ENCODE measurements at regions not wholly inside any gene's neighbourhood (a gene's known extent, or its start where the extent isn't known, plus 50 kb on each side); places are given as distances from the start of the nearest gene placed in this dataset.
"Not testable (repeated sequence)": the region's sequence is repeated elsewhere in the genome, so short reads cannot be mapped to it uniquely, and the experiment has no call there.

DNA sequence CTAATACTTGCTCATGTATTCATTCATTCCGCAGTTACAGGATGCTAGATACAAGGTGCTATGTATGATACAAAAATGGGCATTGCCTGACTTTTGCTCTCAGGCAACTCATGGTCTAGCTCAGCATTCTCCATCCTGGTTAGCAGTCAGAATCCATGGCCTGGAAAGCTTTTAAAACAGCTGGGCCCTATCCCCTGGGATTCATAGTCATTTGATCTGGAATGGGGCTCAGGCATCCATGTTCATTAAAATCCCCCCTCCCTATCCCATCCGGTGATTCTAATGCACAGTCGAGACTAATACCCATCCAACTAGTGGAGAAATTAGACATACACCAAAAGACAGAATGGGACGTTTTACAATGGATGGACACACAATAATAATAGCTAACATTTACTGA is 104.1 kb upstream of the TMEM132E start:
- TF ChIP-seq, protein P1, sequence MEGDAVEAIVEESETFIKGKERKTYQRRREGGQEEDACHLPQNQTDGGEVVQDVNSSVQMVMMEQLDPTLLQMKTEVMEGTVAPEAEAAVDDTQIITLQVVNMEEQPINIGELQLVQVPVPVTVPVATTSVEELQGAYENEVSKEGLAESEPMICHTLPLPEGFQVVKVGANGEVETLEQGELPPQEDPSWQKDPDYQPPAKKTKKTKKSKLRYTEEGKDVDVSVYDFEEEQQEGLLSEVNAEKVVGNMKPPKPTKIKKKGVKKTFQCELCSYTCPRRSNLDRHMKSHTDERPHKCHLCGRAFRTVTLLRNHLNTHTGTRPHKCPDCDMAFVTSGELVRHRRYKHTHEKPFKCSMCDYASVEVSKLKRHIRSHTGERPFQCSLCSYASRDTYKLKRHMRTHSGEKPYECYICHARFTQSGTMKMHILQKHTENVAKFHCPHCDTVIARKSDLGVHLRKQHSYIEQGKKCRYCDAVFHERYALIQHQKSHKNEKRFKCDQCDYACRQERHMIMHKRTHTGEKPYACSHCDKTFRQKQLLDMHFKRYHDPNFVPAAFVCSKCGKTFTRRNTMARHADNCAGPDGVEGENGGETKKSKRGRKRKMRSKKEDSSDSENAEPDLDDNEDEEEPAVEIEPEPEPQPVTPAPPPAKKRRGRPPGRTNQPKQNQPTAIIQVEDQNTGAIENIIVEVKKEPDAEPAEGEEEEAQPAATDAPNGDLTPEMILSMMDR (IDR thresholded peaks at IDR 0.05; ENCODE audit: low read depth, low read length), result no peak
- H3K4me3 ChIP-seq (ENCODE audit: low read depth, low read length), result no peak overlapping the region

DNA sequence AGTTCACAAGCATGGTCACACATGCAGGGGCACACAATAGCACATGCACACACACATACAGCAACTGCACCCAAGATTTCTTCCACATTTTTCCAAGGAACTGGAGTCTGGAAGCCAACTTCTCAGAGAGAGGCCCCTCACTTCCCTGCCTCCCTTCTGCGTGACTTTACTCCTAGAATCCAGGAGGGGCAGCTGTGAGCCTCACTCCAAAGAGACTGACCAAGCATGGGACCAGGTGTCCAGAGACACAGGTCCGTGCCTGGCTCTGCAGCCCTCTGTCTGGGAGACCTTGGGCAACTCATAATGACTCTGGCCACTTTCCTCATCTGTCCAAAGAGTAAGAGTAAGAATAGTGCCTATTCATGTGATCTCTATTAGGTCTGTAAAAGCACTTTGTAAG is 104.7 kb upstream of the TMEM132E start:
- H3K4me3 ChIP-seq (ENCODE audit: low read depth, low read length), result no peak overlapping the region
- TF ChIP-seq, protein P1 (IDR thresholded peaks at IDR 0.05; ENCODE audit: low read depth, low read length), result no peak

DNA sequence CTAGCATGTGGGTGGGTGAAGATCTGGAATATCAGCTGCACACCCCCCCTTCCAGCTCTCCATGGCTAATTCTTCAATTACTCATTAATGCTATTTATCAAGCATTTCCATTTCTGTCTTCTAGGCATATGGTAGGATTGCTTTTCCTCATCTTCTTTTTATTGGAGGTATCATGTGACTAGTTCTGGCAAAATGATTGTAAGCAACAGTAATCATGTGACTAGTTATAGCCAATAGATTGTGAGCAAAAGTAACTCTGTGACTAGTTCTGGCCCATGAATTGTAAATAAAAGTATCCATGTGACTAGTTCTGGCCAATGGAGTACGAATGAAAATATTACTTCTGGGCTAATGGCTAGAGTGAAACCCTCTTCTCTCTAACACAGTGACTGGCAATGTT is 107.0 kb upstream of the TMEM132E start:
- TF ChIP-seq, protein P1 (IDR thresholded peaks at IDR 0.05; ENCODE audit: low read depth, low read length), result no peak
- no peak overlapping the region for H3K4me3 ChIP-seq (ENCODE audit: low read depth, low read length)

DNA sequence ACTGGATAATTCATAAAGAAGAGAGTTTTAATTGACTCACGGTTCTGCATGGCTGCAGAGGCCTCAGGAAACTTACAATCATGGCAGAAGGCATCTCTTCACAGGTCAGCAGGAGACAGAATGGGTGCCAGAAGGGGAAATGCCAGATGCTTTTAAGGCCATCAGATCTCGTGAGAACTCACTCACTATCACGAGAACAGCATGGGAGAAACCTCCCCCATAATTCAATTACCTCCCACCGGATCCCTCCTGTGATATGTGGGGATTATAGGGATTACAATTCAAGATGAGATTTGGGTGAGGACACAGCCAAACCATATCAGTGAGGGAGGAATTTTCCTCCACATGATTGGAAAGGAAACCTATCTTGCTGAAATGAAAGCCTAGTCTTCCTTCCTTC is 108.1 kb upstream of the TMEM132E start:
- H3K4me3 ChIP-seq (ENCODE audit: low read depth, low read length), result not testable (repeated sequence)

DNA sequence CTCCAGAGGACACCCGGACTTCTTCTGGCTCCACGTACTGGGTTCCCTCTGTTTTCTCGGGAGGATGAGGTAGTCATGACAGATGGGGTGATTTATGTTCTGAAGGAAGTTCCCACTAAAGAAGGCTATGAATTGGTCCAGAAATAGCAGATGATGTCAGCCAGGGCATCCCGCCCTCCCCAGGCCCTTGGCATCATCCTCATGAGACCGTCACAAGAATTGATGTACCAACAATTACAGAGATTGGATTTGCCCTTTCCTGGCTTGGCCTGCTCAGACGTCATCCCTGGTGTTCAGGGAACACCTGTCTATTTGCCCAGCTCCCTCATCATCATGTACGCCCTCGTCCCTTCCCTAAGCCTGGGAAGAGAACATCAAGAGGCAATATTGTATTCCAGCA is 102.8 kb upstream of the CCL1 start:
- TF ChIP-seq, protein P1 (IDR thresholded peaks at IDR 0.05; ENCODE audit: low read depth, low read length), result no peak
- H3K4me3 ChIP-seq (ENCODE audit: low read depth, low read length), result no peak overlapping the region

DNA sequence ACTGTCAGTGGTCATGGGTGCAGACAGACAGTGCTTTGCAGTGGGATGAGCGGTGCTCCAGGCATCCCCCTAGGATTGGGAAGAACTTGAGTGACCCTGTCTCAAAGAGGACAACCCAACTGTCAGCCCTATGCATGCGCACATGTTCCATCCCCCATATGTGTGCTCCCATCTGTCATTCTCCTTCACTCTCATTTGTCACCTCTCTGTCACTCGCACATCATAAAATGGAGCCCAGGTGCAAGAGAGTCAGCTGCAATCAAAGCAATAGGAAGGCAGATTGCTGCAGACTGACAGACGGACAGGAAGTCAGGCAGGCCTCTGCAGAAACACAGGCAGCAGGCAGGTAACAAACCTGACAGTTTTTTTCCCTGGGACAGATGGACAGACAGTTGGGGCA is 101.8 kb upstream of the CCL1 start:
- TF ChIP-seq, protein P1 (IDR thresholded peaks at IDR 0.05; ENCODE audit: low read depth, low read length), result no peak
- no peak overlapping the region for H3K4me3 ChIP-seq (ENCODE audit: low read depth, low read length)

DNA sequence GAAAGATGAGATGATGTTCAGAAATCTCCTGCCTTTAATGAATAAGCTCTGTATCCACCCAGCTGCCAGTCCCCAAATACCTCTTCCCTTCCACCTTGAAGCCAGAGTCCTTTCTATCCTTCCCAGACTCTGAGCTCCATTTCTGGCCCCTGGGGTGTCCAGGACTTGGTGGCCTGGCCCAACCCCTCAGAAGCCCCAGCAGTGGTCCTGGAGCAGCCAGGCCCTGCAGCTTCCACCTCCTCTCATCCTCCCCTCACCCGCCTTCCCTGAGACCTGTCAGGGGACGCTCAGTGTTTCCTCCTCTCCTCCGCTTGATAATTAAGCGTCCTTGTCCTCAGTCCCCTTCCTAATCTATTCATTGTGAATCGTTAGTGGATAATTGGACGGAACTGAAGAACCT is 95.2 kb upstream of the CCL1 start:
- TF ChIP-seq, protein P1 (IDR thresholded peaks at IDR 0.05; ENCODE audit: low read depth, low read length), result no peak
- no peak overlapping the region for H3K4me3 ChIP-seq (ENCODE audit: low read depth, low read length)

DNA sequence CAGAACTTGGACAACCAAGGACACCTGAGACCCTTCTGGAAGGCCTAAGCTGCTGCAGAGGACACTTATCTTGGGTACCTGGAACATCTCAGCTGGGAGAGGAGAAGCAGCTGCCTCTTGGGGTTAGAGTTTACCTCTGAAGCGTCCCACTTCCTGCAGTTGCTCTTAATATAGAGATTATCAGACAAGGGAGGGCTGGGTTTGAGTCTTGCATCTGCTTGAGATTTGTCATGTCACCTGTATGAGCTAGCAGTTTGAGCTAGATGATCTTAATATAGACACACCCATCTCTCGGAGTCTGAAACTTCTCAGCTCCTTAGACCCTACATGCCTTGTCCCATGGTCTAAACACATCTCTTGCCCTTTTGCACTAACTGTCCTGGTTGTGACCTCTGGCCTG is 93.1 kb upstream of the CCL1 start:
- TF ChIP-seq, protein P1 (IDR thresholded peaks at IDR 0.05; ENCODE audit: low read depth, low read length), result no peak
- H3K4me3 ChIP-seq (ENCODE audit: low read depth, low read length), result no peak overlapping the region

Data from WI38 (cell line).